ENCODE measurements at regions not wholly inside any gene's neighbourhood (a gene's known extent, or its start where the extent isn't known, plus 50 kb on each side); places are given as distances from the start of the nearest gene placed in this dataset.

- no peak overlapping the region for H3K4me2 ChIP-seq (ENCODE audit: low read length)
- TF ChIP-seq CTCF (IDR thresholded peaks at IDR 0.05; ENCODE audit: low read depth, low read length, poor library complexity, severe bottlenecking) = no peak
- TF ChIP-seq EZH2phosphoT487 (IDR thresholded peaks at IDR 0.05; ENCODE audit: borderline replicate concordance, low read length) = no peak
- H3K9me3 ChIP-seq (ENCODE audit: control insufficient read depth, insufficient read depth, low read length) = peaks cover 11% of the 10 kb centered on the region; the same call in 1 of the 2 replicates
- no peaks in the 10 kb centered on the region for H3K79me2 ChIP-seq (ENCODE audit: control insufficient read depth, low read length)
- H3K4me3 ChIP-seq (ENCODE audit: low read length) = no peak overlapping the region
- H3F3A ChIP-seq (ENCODE audit: control insufficient read depth, insufficient read depth) = no peaks in the 10 kb centered on the region
- no peaks in the 10 kb centered on the region for H3K36me3 ChIP-seq (ENCODE audit: control insufficient read depth, low read length)
- no peaks in the 10 kb centered on the region for H3K27me3 ChIP-seq (ENCODE audit: control insufficient read depth, low read length)
- no peaks in the 10 kb centered on the region for H4K20me1 ChIP-seq (ENCODE audit: control insufficient read depth, insufficient read depth, low read depth, low read length)
- no peaks in the 10 kb centered on the region for H3K4me1 ChIP-seq (ENCODE audit: control insufficient read depth, low read length)
- H3K27ac ChIP-seq (ENCODE audit: low read depth, low read length) = no peak overlapping the region
- H3K9me2 ChIP-seq (replicated peaks; ENCODE audit: control insufficient read depth, low read length) = no peaks in the 10 kb centered on the region
These were observed 127.8 kb downstream of the CRLF2 start for GRCh38 chrX:1084689-1085088.

- no peaks in the 10 kb centered on the region; the same call in 1 of the 2 replicates for H3K9me3 ChIP-seq (ENCODE audit: control insufficient read depth, insufficient read depth, low read length)
- no peak overlapping the region for H3K4me2 ChIP-seq (ENCODE audit: low read length)
- no peaks in the 10 kb centered on the region for H3K4me1 ChIP-seq (ENCODE audit: control insufficient read depth, low read length)
These were observed 135.4 kb downstream of the CRLF2 start for GRCh38 chrX:1076871-1077651.

GRCh38 chrX:1075741-1076140 lies 136.7 kb downstream of the CRLF2 start:
- H4K20me1 ChIP-seq (ENCODE audit: control insufficient read depth, insufficient read depth, low read depth, low read length) = no peaks in the 10 kb centered on the region
- no peaks in the 10 kb centered on the region for H3K79me2 ChIP-seq (ENCODE audit: control insufficient read depth, low read length)
- TF ChIP-seq CTCF (IDR thresholded peaks at IDR 0.05; ENCODE audit: low read depth, low read length, poor library complexity, severe bottlenecking) = no peak
- no peak overlapping the region for H3K27ac ChIP-seq (ENCODE audit: low read depth, low read length)
- no peak overlapping the region for H3K4me3 ChIP-seq (ENCODE audit: low read length)
- H3K9me3 ChIP-seq (ENCODE audit: control insufficient read depth, insufficient read depth, low read length) = no peaks in the 10 kb centered on the region; the same call in 1 of the 2 replicates
- H3K4me2 ChIP-seq (ENCODE audit: low read length) = no peak overlapping the region
- H3K27me3 ChIP-seq (ENCODE audit: control insufficient read depth, low read length) = no peaks in the 10 kb centered on the region
- H3F3A ChIP-seq (ENCODE audit: control insufficient read depth, insufficient read depth) = no peaks in the 10 kb centered on the region
- H3K9me2 ChIP-seq (replicated peaks; ENCODE audit: control insufficient read depth, low read length) = no peaks in the 10 kb centered on the region
- no peaks in the 10 kb centered on the region for H3K36me3 ChIP-seq (ENCODE audit: control insufficient read depth, low read length)
- H3K4me1 ChIP-seq (ENCODE audit: control insufficient read depth, low read length) = no peaks in the 10 kb centered on the region

More at GRCh38 chrX:1076871-1077651, 135.4 kb downstream of the CRLF2 start:
- Histone ChIP-seq H3K27ac (ENCODE audit: low read depth, low read length) (no peak overlapping the region), H3K27me3 (ENCODE audit: control insufficient read depth, low read length) (no peaks in the 10 kb centered on the region), H3K4me3 (ENCODE audit: low read length) (no peak overlapping the region), H4K20me1 (ENCODE audit: control insufficient read depth, insufficient read depth, low read depth, low read length) (no peaks in the 10 kb centered on the region), H3K79me2 (ENCODE audit: control insufficient read depth, low read length) (no peaks in the 10 kb centered on the region), H3F3A (ENCODE audit: control insufficient read depth, insufficient read depth) (no peaks in the 10 kb centered on the region), H3K9me2 (replicated peaks; ENCODE audit: control insufficient read depth, low read length) (no peaks in the 10 kb centered on the region), H3K36me3 (ENCODE audit: control insufficient read depth, low read length) (no peaks in the 10 kb centered on the region)
- TF ChIP-seq CTCF (IDR thresholded peaks at IDR 0.05; ENCODE audit: low read depth, low read length, poor library complexity, severe bottlenecking) = no peak
- TF ChIP-seq EZH2phosphoT487 (IDR thresholded peaks at IDR 0.05; ENCODE audit: borderline replicate concordance, low read length) = no peak

All from DOHH2 (cell line).